ENCODE measurements at regions not wholly inside any gene's neighbourhood (a gene's known extent, or its start where the extent isn't known, plus 50 kb on each side); places are given as distances from the start of the nearest gene placed in this dataset.

DNA sequence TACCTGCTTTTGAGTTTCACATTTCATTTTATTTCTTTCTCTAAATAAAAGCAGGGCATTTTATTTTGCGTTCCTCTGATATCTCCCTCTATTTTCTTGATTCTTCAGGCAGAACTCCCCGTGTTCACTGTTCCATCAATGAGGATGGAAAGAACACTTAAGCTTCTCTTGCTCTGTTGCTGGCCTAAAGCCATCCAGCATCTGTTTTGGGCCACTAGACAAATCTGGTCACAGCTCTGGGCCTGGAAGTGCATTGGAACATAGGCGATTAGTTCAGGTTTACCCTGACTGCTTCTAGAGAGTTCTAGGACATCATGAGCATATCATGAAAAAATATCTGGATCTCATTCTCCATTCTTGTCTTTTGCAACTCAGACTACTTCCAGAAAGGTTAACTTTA, 611.2 kb downstream of the UTRN start:
- no peak overlapping the region for H3K4me3 Mint-ChIP-seq
- no peaks in the 10 kb centered on the region for H3K27me3 Mint-ChIP-seq
- H3K36me3 Mint-ChIP-seq (ENCODE audit: low read depth): no peaks in the 10 kb centered on the region
- peaks cover 2% of the 10 kb centered on the region for H3K4me1 Mint-ChIP-seq
- DNase-seq (no peak), ATAC-seq (no peak)
- no peak overlapping the region for H3K27ac Mint-ChIP-seq
- H3K9me3 ChIP-seq (ENCODE audit: control insufficient read depth, low read length, poor library complexity, severe bottlenecking): peaks cover 3% of the 10 kb centered on the region

GRCh38 chr6:144896871-144897270, 611.7 kb downstream of the UTRN start:
- no peak for DNase-seq
- Mint-ChIP-seq H3K4me3 (no peak overlapping the region), H3K27me3 (no peaks in the 10 kb centered on the region), H3K4me1 (peaks cover 2% of the 10 kb centered on the region), H3K27ac (no peak overlapping the region), H3K36me3 (ENCODE audit: low read depth) (no peaks in the 10 kb centered on the region)
- H3K9me3 ChIP-seq (ENCODE audit: control insufficient read depth, low read length, poor library complexity, severe bottlenecking): peaks cover 5% of the 10 kb centered on the region
- ATAC-seq: no peak

DNA sequence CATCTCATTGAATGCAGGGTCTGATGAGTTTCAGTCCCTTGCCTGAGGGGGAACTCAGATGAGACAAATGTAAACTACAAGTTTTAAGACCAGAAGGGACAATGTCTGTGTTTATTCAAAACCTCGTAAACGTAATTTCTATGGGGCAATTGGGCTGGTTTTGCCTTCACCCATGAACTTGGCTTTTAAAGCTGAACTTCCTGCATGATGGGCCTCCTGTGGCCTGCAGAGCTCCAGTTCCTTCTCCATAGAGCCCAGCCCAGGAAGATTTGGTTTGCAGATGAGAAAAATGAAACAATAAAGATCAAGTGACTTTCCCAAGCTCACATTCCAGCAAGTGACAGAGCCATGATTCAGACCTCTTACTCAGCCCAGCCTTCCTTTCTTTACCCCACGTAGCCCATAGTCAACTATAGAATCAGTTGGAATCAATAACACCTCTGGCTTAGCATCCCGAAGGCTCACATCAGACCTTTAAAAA, 612.3 kb downstream of the UTRN start:
- Mint-ChIP-seq H3K27ac (no peak overlapping the region), H3K27me3 (no peaks in the 10 kb centered on the region), H3K4me1 (peaks cover 2% of the 10 kb centered on the region), H3K4me3 (no peak overlapping the region), H3K36me3 (ENCODE audit: low read depth) (no peaks in the 10 kb centered on the region)
- H3K9me3 ChIP-seq (ENCODE audit: control insufficient read depth, low read length, poor library complexity, severe bottlenecking): peaks cover 5% of the 10 kb centered on the region
- ATAC-seq (no peak), DNase-seq (no peak)

DNA sequence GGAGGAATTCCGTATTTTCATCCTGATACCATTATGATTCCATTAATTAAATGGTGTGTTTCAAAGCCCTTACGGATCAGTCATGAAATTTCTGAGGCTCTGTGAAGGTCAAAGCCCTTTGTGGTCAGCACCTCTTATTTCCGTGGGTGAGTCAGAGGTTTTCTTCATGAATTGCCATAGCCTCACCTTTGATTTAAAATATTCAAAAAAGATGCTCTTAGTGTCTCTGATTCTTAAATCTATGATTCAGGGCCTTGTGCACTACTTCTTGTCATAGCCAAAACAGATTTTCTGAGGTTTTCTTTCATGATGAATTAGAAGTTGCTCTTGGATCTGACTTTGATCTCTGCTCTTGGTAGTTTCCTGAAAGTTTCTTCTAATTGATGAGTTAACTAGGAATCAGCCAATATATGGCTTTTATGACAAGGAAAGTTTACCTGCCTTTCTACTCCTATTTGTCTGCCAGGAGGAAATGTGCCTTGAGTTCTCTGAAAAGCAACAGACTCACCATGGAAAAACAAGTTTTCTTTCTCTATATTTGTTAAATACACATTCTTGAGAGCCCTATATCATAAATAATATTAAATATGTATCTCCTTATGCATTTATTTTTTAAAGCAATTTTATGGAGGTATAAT, 613.0 kb downstream of the UTRN start:
- H3K9me3 ChIP-seq (ENCODE audit: control insufficient read depth, low read length, poor library complexity, severe bottlenecking): peaks cover 5% of the 10 kb centered on the region
- Mint-ChIP-seq H3K4me1 (peaks cover 2% of the 10 kb centered on the region), H3K4me3 (no peak overlapping the region), H3K36me3 (ENCODE audit: low read depth) (peaks cover 4% of the 10 kb centered on the region), H3K27ac (no peak overlapping the region), H3K27me3 (peaks cover 2% of the 10 kb centered on the region)
- DNase-seq: no peak
- no peak for ATAC-seq

DNA sequence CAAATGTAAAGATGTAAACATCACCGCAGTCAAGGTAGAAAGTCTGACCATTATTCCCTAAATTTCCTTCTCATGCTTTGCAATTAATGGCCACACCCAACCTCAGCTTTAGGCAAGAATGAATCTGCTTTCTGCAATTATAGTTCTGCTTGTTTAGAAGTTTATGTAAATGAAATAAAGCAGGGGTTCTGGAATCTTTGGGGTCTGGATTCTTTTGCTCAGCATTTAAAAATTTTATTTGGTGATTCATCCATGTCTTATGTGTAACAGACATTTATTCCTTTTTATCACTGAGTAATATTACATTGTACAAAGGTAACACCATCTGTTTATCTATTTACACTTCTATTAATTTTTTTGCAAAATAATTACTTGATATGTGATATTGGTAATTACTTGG, 613.6 kb downstream of the UTRN start:
- H3K27ac Mint-ChIP-seq: no peak overlapping the region
- DNase-seq (no peak), ATAC-seq (no peak)
- H3K4me1 Mint-ChIP-seq: peaks cover 2% of the 10 kb centered on the region
- H3K9me3 ChIP-seq (ENCODE audit: control insufficient read depth, low read length, poor library complexity, severe bottlenecking): peaks cover 5% of the 10 kb centered on the region
- peaks cover 4% of the 10 kb centered on the region for H3K36me3 Mint-ChIP-seq (ENCODE audit: low read depth)
- no peak overlapping the region for H3K4me3 Mint-ChIP-seq
- peaks cover 4% of the 10 kb centered on the region for H3K27me3 Mint-ChIP-seq

GRCh38 chr6:144899161-144899560, 614.0 kb downstream of the UTRN start:
- H3K27ac Mint-ChIP-seq: no peak overlapping the region
- H3K4me1 Mint-ChIP-seq: peaks cover 2% of the 10 kb centered on the region
- DNase-seq: no peak
- peaks cover 5% of the 10 kb centered on the region for H3K9me3 ChIP-seq (ENCODE audit: control insufficient read depth, low read length, poor library complexity, severe bottlenecking)
- H3K36me3 Mint-ChIP-seq (ENCODE audit: low read depth): peaks cover 4% of the 10 kb centered on the region
- ATAC-seq: no peak
- no peak overlapping the region for H3K4me3 Mint-ChIP-seq
- peaks cover 4% of the 10 kb centered on the region for H3K27me3 Mint-ChIP-seq

DNA sequence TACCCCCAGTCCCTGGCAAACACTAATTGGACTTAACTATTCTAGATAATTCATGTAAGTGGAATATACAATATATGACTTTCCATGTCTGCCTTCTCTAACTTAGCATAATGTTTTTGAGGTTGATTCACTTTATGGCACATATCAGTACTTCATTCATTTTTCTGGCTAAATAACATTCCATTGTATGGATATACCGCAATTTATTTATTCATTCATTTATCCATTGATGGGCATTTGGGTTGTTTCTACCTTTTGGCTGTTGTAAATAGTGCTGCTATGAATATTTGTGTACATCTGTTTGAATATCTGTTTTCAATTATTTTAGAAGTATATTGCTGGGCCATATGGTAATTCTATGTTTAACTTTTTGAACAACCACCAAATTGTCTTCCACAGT, 616.3 kb downstream of the UTRN start:
- no peak overlapping the region for H3K4me3 Mint-ChIP-seq
- H3K27ac Mint-ChIP-seq: no peak overlapping the region
- DNase-seq: no peak
- H3K9me3 ChIP-seq (ENCODE audit: control insufficient read depth, low read length, poor library complexity, severe bottlenecking): peaks cover 5% of the 10 kb centered on the region
- peaks cover 7% of the 10 kb centered on the region for H3K27me3 Mint-ChIP-seq
- H3K36me3 Mint-ChIP-seq (ENCODE audit: low read depth): peaks cover 4% of the 10 kb centered on the region
- no peak for ATAC-seq
- no peaks in the 10 kb centered on the region for H3K4me1 Mint-ChIP-seq

DNA sequence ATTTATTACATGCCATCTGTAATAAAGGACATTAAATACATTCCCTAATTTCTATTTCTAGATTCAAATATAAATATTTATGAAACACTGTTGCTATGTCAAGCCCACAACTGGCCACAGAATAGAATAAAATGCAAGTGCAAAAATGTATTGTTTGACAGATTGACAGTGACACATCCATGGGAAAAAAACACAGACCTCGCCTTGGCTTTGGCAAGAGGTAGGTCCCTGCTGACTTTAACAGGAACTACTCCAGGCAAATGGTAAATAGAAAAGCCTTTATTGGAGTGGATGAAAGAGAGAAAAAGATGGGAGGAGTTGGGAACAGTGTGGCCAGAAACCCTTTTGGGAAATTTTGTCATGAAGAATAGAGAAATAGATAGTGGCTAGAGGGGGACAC, 622.9 kb downstream of the UTRN start:
- H3K27ac Mint-ChIP-seq: no peak overlapping the region
- peaks cover 20% of the 10 kb centered on the region for H3K27me3 Mint-ChIP-seq
- no peak for ATAC-seq

GRCh38 chr6:144909753-144910285, 624.7 kb downstream of the UTRN start:
- DNase-seq: no peak
- Mint-ChIP-seq H3K4me3 (no peak overlapping the region), H3K4me1 (no peaks in the 10 kb centered on the region), H3K36me3 (ENCODE audit: low read depth) (no peaks in the 10 kb centered on the region), H3K27me3 (peaks cover 16% of the 10 kb centered on the region), H3K27ac (no peak overlapping the region)
- H3K9me3 ChIP-seq (ENCODE audit: control insufficient read depth, low read length, poor library complexity, severe bottlenecking): no peaks in the 10 kb centered on the region
- no peak for ATAC-seq

More for the DNA sequence above, 622.9 kb downstream of the UTRN start:
- Mint-ChIP-seq H3K36me3 (ENCODE audit: low read depth) (peaks cover 1% of the 10 kb centered on the region), H3K4me3 (no peak overlapping the region), H3K4me1 (no peaks in the 10 kb centered on the region)
- no peak for DNase-seq
- no peaks in the 10 kb centered on the region for H3K9me3 ChIP-seq (ENCODE audit: control insufficient read depth, low read length, poor library complexity, severe bottlenecking)

GRCh38 chr6:144911322-144911721, 626.2 kb downstream of the UTRN start:
- no peaks in the 10 kb centered on the region for H3K9me3 ChIP-seq (ENCODE audit: control insufficient read depth, low read length, poor library complexity, severe bottlenecking)
- Mint-ChIP-seq H3K36me3 (ENCODE audit: low read depth) (no peaks in the 10 kb centered on the region), H3K27me3 (peaks cover 21% of the 10 kb centered on the region), H3K4me3 (no peak overlapping the region), H3K4me1 (no peaks in the 10 kb centered on the region), H3K27ac (no peak overlapping the region)
- ATAC-seq (no peak), DNase-seq (no peak)

DNA sequence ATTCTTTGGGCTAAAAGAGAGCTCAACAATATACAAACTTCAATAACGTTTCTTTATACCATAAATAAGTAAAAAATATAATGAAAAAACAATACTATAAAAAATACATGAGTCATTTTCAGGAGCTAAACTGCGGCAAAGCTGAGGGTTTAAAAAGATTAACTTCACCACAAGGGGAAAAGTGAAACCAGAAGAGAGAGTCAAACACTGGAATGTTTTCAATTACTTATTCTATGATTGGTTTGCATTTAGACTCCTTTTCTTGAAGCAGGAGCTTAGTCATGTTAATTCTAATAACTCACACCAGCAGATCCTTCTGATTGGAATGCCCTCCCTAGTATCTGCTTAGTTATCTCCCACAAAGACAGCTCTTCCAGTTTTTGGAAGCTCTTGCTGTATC, 627.3 kb downstream of the UTRN start:
- ATAC-seq (no peak), DNase-seq (no peak)
- Mint-ChIP-seq H3K4me3 (no peak overlapping the region), H3K27ac (no peak overlapping the region), H3K27me3 (peaks cover 24% of the 10 kb centered on the region), H3K36me3 (ENCODE audit: low read depth) (no peaks in the 10 kb centered on the region), H3K4me1 (no peaks in the 10 kb centered on the region)
- H3K9me3 ChIP-seq (ENCODE audit: control insufficient read depth, low read length, poor library complexity, severe bottlenecking): no peaks in the 10 kb centered on the region

GRCh38 chr6:144918073-144918472, 632.9 kb downstream of the UTRN start:
- H3K9me3 ChIP-seq (ENCODE audit: control insufficient read depth, low read length, poor library complexity, severe bottlenecking): no peaks in the 10 kb centered on the region
- Mint-ChIP-seq H3K4me3 (no peak overlapping the region), H3K27ac (no peak overlapping the region), H3K36me3 (ENCODE audit: low read depth) (no peaks in the 10 kb centered on the region), H3K27me3 (peaks cover 21% of the 10 kb centered on the region), H3K4me1 (no peaks in the 10 kb centered on the region)
- ATAC-seq (no peak), DNase-seq (no peak)

GRCh38 chr6:144919560-144919959, 634.4 kb downstream of the UTRN start:
- Mint-ChIP-seq H3K27me3 (peaks cover 21% of the 10 kb centered on the region), H3K4me1 (peaks cover 3% of the 10 kb centered on the region), H3K36me3 (ENCODE audit: low read depth) (no peaks in the 10 kb centered on the region), H3K4me3 (no peak overlapping the region), H3K27ac (no peak overlapping the region)
- H3K9me3 ChIP-seq (ENCODE audit: control insufficient read depth, low read length, poor library complexity, severe bottlenecking): no peaks in the 10 kb centered on the region
- ATAC-seq: no peak
- no peak for DNase-seq

- no peak overlapping the region for H3K27ac Mint-ChIP-seq
- ATAC-seq: no peak
These were observed 635.3 kb downstream of the UTRN start for GRCh38 chr6:144920391-144920961.

More at GRCh38 chr6:144920391-144920961, 635.3 kb downstream of the UTRN start:
- H3K4me1 Mint-ChIP-seq: peaks cover 3% of the 10 kb centered on the region
- H3K9me3 ChIP-seq (ENCODE audit: control insufficient read depth, low read length, poor library complexity, severe bottlenecking): no peaks in the 10 kb centered on the region
- no peaks in the 10 kb centered on the region for H3K36me3 Mint-ChIP-seq (ENCODE audit: low read depth)
- H3K27me3 Mint-ChIP-seq: peaks cover 19% of the 10 kb centered on the region
- no peak for DNase-seq
- H3K4me3 Mint-ChIP-seq: no peak overlapping the region

Measured in T-helper 17 cell (primary cell).